Activated naive CD4-positive, alpha-beta T cell treated with anti-CD3 and anti-CD28 coated beads, Interleukin-2, amount 50 U/mL, for 24 hours (primary cell): ENCODE measurements at regions not wholly inside any gene's neighbourhood (a gene's known extent, or its start where the extent isn't known, plus 50 kb on each side); places are given as distances from the start of the nearest gene placed in this dataset.

Experiments
- H3K27ac Mint-ChIP-seq: one replicate; pipeline ENCODE4 v1.8.0; 2021; ENCODE audit warnings: mild to moderate bottlenecking, mixed read lengths
- H3K27me3 Mint-ChIP-seq: one replicate; pipeline ENCODE4 v1.8.0; 2021; ENCODE audit warnings: mixed read lengths
- H3K36me3 Mint-ChIP-seq: one replicate; pipeline ENCODE4 v1.8.0; 2021; ENCODE audit warnings: mixed read lengths
- H3K4me1 Mint-ChIP-seq: one replicate; pipeline ENCODE4 v1.8.0; 2021; ENCODE audit warnings: mixed read lengths
- H3K4me3 Mint-ChIP-seq: one replicate; pipeline ENCODE4 v1.8.0; 2021; ENCODE audit warnings: mild to moderate bottlenecking, mixed read lengths
- H3K9me3 Mint-ChIP-seq: one replicate; pipeline ENCODE4 v1.8.0; 2021; ENCODE audit warnings: mixed read lengths

GRCh38 chr6:25175681-25176080 lies 103.5 kb upstream of the CARMIL1 start:
- H3K4me3 Mint-ChIP-seq: no peak overlapping the region
- H3K27me3 Mint-ChIP-seq: no peaks in the 10 kb centered on the region
- peaks cover 10% of the 10 kb centered on the region for H3K4me1 Mint-ChIP-seq
- H3K27ac Mint-ChIP-seq: no peak overlapping the region
- H3K36me3 Mint-ChIP-seq: no peaks in the 10 kb centered on the region
- no peaks in the 10 kb centered on the region for H3K9me3 Mint-ChIP-seq

GRCh38 chr6:25176466-25176865 lies 102.7 kb upstream of the CARMIL1 start:
- H3K27me3 Mint-ChIP-seq: no peaks in the 10 kb centered on the region
- H3K4me3 Mint-ChIP-seq: no peak overlapping the region
- H3K27ac Mint-ChIP-seq: no peak overlapping the region
- peaks cover 10% of the 10 kb centered on the region for H3K4me1 Mint-ChIP-seq
- H3K9me3 Mint-ChIP-seq: no peaks in the 10 kb centered on the region
- H3K36me3 Mint-ChIP-seq: no peaks in the 10 kb centered on the region

GRCh38 chr6:25177500-25178028 lies 101.6 kb upstream of the CARMIL1 start:
- H3K36me3 Mint-ChIP-seq: no peaks in the 10 kb centered on the region
- no peak overlapping the region for H3K27ac Mint-ChIP-seq
- H3K9me3 Mint-ChIP-seq: no peaks in the 10 kb centered on the region
- H3K4me3 Mint-ChIP-seq: no peak overlapping the region
- H3K4me1 Mint-ChIP-seq: peaks cover 10% of the 10 kb centered on the region
- no peaks in the 10 kb centered on the region for H3K27me3 Mint-ChIP-seq

- Mint-ChIP-seq H3K36me3 (no peaks in the 10 kb centered on the region), H3K27ac (no peak overlapping the region), H3K9me3 (no peaks in the 10 kb centered on the region), H3K4me3 (no peak overlapping the region), H3K4me1 (peaks cover 10% of the 10 kb centered on the region), H3K27me3 (no peaks in the 10 kb centered on the region)
Observed at GRCh38 chr6:25178336-25179035, 100.7 kb upstream of the CARMIL1 start.

GRCh38 chr6:25179051-25179778 lies 100.0 kb upstream of the CARMIL1 start:
- Mint-ChIP-seq H3K27me3 (no peaks in the 10 kb centered on the region), H3K9me3 (no peaks in the 10 kb centered on the region), H3K36me3 (no peaks in the 10 kb centered on the region), H3K4me1 (peaks cover 5% of the 10 kb centered on the region), H3K4me3 (no peak overlapping the region), H3K27ac (no peak overlapping the region)

GRCh38 chr6:25180630-25181349 lies 98.4 kb upstream of the CARMIL1 start:
- Mint-ChIP-seq H3K27me3 (no peaks in the 10 kb centered on the region), H3K9me3 (no peaks in the 10 kb centered on the region), H3K27ac (no peak overlapping the region), H3K4me1 (no peaks in the 10 kb centered on the region), H3K36me3 (no peaks in the 10 kb centered on the region), H3K4me3 (no peak overlapping the region)

- H3K4me3 Mint-ChIP-seq: no peak overlapping the region
- H3K9me3 Mint-ChIP-seq: no peaks in the 10 kb centered on the region
- no peaks in the 10 kb centered on the region for H3K36me3 Mint-ChIP-seq
- H3K27me3 Mint-ChIP-seq: peaks cover under 1% of the 10 kb centered on the region
- H3K4me1 Mint-ChIP-seq: no peaks in the 10 kb centered on the region
- no peak overlapping the region for H3K27ac Mint-ChIP-seq
Observed at GRCh38 chr6:25181350-25181724, 97.8 kb upstream of the CARMIL1 start.

GRCh38 chr6:25181923-25182322 lies 97.3 kb upstream of the CARMIL1 start:
- Mint-ChIP-seq H3K4me1 (no peaks in the 10 kb centered on the region), H3K36me3 (no peaks in the 10 kb centered on the region), H3K27me3 (peaks cover 3% of the 10 kb centered on the region), H3K27ac (no peak overlapping the region), H3K9me3 (no peaks in the 10 kb centered on the region), H3K4me3 (no peak overlapping the region)

GRCh38 chr6:25186919-25187318 lies 92.3 kb upstream of the CARMIL1 start:
- H3K4me3 Mint-ChIP-seq: no peak overlapping the region
- H3K9me3 Mint-ChIP-seq: no peaks in the 10 kb centered on the region
- H3K27me3 Mint-ChIP-seq: peaks cover 6% of the 10 kb centered on the region
- H3K36me3 Mint-ChIP-seq: no peaks in the 10 kb centered on the region
- no peak overlapping the region for H3K27ac Mint-ChIP-seq
- no peaks in the 10 kb centered on the region for H3K4me1 Mint-ChIP-seq

GRCh38 chr6:25188232-25188631 lies 90.9 kb upstream of the CARMIL1 start:
- Mint-ChIP-seq H3K36me3 (no peaks in the 10 kb centered on the region), H3K4me3 (no peak overlapping the region), H3K27ac (no peak overlapping the region), H3K4me1 (no peaks in the 10 kb centered on the region), H3K27me3 (peaks cover 7% of the 10 kb centered on the region), H3K9me3 (no peaks in the 10 kb centered on the region)

GRCh38 chr6:25192590-25193459 lies 86.3 kb upstream of the CARMIL1 start:
- peaks cover 2% of the 10 kb centered on the region for H3K27me3 Mint-ChIP-seq
- H3K27ac Mint-ChIP-seq: no peak overlapping the region

GRCh38 chr6:25193460-25194171 lies 85.6 kb upstream of the CARMIL1 start:
- Mint-ChIP-seq H3K27ac (no peak overlapping the region), H3K4me1 (no peaks in the 10 kb centered on the region), H3K27me3 (peaks cover 2% of the 10 kb centered on the region), H3K4me3 (no peak overlapping the region), H3K36me3 (no peaks in the 10 kb centered on the region), H3K9me3 (no peaks in the 10 kb centered on the region)

More at GRCh38 chr6:25192590-25193459, 86.3 kb upstream of the CARMIL1 start:
- Mint-ChIP-seq H3K36me3 (no peaks in the 10 kb centered on the region), H3K4me1 (no peaks in the 10 kb centered on the region), H3K4me3 (no peak overlapping the region), H3K9me3 (no peaks in the 10 kb centered on the region)

- Mint-ChIP-seq H3K36me3 (no peaks in the 10 kb centered on the region), H3K4me3 (no peak overlapping the region), H3K27ac (no peak overlapping the region), H3K9me3 (no peaks in the 10 kb centered on the region), H3K4me1 (no peaks in the 10 kb centered on the region), H3K27me3 (peaks cover 2% of the 10 kb centered on the region)
Observed at GRCh38 chr6:25194172-25194678, 84.9 kb upstream of the CARMIL1 start.

- H3K4me1 Mint-ChIP-seq: no peaks in the 10 kb centered on the region
- H3K27me3 Mint-ChIP-seq: peaks cover 2% of the 10 kb centered on the region
- no peaks in the 10 kb centered on the region for H3K9me3 Mint-ChIP-seq
- no peak overlapping the region for H3K4me3 Mint-ChIP-seq
- H3K36me3 Mint-ChIP-seq: no peaks in the 10 kb centered on the region
- no peak overlapping the region for H3K27ac Mint-ChIP-seq
Observed at GRCh38 chr6:25196464-25196863, 82.7 kb upstream of the CARMIL1 start.
